HG02981 (cell line): ENCODE measurements at regions not wholly inside any gene's neighbourhood (a gene's known extent, or its start where the extent isn't known, plus 50 kb on each side); places are given as distances from the start of the nearest gene placed in this dataset.

Experiments used
- ATAC-seq: cut with Tn5 transposase; IDR thresholded peaks from one replicate; pipeline ENCODE4 v1.9.1; 2021; ENCODE audit warnings: mild to moderate bottlenecking, moderate library complexity; ENCODE audit not compliant: unreplicated experiment

GRCh38 chr16:85335584-85336491, 223.6 kb upstream of the CIBAR2 start:
- ATAC-seq = no peak

DNA sequence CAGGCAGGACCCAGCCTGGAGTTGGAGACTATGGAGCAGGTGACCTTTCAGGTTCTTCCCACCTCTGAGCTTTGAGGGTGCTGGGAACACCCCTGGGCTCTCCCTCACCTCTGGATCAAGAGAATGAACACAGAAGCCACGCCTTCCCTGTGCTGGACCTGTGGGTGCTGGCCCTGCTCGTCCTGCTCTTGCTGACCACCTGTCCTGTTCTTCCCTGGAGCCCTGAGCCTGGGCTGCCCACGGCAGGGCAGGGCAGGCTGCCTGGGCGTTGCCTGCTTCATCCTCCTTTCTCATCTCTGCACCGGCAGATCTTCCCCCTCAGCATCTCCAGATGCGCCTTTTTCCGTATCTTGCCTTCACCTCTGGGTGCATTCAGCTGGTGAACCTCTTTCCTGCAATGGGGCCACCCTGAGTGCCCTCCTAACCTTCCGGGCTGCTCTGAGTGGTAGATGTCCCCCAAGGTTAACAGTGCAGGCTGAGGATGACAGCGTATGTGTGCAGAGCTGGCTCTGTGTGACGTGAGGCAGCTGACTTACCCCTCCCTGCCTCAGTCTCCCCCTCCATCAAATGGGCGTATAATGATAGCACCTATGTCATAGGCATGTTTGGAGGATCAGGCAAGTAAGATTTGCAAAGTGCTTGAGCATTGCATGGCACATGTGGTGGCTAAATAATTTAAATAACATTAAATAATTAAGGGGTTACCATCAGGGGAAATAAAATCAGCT, 225.8 kb upstream of the CIBAR2 start:
- ATAC-seq = no peak

GRCh38 chr16:85338638-85338982, 226.3 kb upstream of the CIBAR2 start:
- no peak for ATAC-seq

DNA sequence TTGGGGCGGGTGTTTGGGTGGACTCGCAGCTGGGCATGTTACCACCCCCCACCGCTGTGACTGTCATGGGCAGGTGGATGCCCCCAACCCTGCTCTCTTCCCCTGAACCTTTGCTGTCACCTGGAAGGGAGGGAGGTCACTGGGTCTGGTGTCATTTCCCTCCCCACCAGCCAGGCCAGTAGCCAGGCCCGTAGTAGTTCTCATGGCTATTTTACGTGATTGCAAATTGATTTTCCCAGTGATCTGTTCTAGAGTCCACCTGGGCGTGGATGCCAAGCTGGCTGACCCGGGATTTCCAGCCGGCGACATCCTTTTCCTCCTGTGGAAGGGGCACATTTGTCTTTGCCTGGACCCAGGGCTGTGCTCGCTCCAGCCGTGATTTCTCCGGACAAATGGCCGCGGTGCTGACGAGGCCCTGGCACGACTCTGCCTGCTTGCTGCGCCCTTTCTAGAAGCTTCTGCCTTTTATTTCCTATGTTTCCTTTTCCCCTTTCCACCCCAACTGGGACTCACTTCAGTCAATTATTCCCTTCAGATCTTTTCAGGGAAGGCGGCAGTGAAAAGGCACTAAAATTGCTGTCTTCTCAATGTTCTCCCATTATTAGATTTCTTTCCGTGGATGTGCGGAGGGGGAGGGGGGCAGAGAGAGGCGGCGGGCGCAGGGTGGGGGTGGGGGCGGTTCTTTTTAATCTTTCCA, 226.9 kb upstream of the CIBAR2 start:
- ATAC-seq = no peak

DNA sequence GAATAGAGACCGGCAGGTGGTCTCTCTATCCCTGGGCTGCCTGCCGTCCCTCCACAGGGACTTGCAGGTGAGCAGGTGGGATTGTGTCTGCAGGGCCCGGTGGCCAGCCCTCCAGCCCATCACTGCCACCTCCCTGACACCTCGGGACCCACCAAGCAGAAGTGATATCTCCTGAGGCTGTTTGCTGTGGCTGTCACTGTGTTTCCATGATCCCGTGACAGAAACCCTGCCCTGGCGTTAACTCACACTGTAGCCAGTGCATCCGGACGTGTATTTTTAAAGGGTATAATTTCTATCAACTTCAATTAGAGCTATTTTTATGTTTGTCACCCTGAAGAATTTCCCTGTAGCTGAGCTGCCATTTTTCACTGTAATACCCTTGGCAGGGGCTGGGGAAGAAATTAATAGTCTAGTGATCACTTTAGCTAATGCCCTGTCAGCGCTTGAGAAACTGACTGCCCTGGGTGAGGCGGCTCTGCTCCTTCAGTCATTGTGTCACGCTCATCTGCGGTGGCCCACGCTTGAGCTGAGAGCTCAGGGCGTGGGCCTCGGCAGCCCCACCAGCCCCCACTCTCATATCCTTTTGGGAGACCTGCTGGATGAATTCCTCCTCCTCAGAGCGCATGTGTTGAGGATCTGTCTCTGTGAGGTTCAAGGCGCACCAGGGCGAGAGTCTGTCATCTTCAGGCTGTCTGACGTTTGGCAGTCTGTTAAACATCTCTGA, 229.9 kb upstream of the CIBAR2 start:
- ATAC-seq = no peak

- no peak for ATAC-seq
Observed at GRCh38 chr16:85344502-85345128, 232.3 kb upstream of the CIBAR2 start.

DNA sequence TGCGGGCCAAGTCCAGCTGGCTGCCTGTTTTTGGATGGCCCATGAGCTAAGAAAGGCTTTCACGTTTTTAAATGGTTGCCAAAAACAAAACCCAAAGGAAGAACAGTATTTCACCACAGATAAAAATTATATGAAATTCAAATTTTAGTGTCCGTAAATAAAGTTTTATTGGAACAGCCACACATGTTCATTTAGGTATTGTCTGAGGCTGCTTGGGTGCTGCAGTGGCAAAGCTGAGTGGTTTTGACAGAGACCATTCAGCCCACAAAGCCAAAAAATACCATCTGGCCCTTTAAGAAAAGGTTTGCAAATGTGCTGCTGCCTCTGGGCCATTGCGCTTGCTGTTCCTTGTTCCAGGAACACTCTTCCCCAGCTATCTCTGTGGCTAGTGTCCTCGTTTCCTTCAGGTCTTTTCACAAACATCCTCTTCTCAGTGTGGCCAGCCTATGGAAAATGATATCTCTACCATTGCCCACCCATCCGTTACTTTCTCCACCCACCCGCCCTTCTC, 232.9 kb upstream of the CIBAR2 start:
- ATAC-seq = no peak

- no peak for ATAC-seq
Observed at GRCh38 chr16:85346404-85347212, 234.3 kb upstream of the CIBAR2 start.

DNA sequence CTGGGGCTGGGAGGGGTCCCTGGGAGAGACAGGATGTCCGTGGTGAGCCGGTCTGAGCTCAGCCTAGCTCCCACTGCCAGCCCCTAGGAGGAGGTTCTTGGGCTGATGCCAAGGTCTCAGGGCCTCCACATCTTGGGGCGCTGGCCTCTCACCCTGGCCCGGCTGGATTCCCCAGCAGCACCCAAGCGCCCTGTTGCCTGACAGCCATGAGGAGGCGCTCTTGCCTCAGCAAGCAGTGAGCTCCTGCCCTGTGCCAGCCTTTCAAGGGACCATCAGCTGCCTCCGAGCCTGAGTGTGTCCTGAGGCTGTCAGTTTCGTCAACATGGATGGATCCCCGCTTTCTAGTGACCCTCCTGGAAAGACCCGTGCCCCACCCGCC, 234.9 kb upstream of the CIBAR2 start:
- no peak for ATAC-seq

GRCh38 chr16:85348065-85348840, 236.0 kb upstream of the CIBAR2 start:
- ATAC-seq = no peak

- ATAC-seq = no peak
Observed at GRCh38 chr16:85348911-85349334, 236.7 kb upstream of the CIBAR2 start.

- ATAC-seq = no peak
Observed at GRCh38 chr16:85349365-85350145, 237.3 kb upstream of the CIBAR2 start.

DNA sequence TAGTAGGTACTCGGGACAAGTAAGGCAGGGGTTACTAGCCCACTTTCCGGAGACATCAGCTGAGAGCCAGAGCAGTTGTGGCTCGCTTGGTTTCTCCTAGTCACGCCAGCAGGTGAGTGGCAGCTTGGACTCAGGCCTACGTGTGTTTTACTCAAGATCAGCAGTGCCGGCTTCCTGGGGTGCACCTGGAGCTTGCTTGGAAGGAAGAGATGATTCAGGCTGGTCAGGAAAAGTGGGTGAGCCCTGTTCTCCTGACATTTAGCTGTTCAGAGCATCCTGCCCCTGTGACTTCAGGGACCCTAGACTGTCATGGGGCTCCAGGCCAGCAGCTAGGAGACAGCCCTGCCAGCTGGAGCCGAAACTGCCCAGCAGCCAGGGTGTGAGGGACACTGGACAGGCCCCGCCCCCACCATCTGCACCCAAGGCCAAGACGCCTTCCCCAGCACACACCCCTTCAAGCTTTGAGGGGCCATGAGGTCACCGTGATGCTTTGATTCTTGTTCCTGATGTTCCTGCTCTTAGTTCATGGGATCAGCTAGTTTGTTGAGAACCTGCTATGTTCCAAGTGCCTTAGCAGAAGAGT, 238.0 kb upstream of the CIBAR2 start:
- no peak for ATAC-seq

DNA sequence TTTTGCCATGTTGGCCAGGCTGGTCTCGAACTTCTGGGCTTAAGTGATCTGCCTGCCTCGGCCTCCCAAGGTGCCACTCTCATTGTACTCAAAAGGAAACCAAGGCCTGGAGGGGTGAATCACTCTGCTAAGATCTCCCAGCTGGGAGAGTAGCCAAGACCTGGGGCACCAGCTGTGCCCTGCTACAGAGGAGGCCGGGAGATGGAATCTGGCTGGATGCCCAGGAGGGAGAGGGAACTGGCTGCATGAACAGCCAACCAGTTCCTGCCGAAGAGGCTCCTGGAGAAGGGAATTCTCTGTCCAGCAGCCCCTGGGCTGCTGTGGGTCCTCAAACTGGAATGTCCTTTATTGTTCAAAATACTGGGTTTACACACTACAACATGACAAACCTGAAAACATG, 238.7 kb upstream of the CIBAR2 start:
- no peak for ATAC-seq

- ATAC-seq = no peak
Observed at GRCh38 chr16:85353013-85353412, 240.7 kb upstream of the CIBAR2 start.

GRCh38 chr16:85353839-85354685, 241.8 kb upstream of the CIBAR2 start:
- no peak for ATAC-seq
